SK-N-SH (cell line): ENCODE measurements at regions not wholly inside any gene's neighbourhood (a gene's known extent, or its start where the extent isn't known, plus 50 kb on each side); places are given as distances from the start of the nearest gene placed in this dataset.

Source experiments
- EZH2phosphoT487 ChIP-seq: fragments of 200-600 bp; sonication (generic); IDR thresholded peaks from 2 replicates; pipeline ENCODE4 v1.6.1; 2017; ENCODE audit warnings: low read depth, mixed run types, mild to moderate bottlenecking, antibody characterized with exemption, moderate library complexity, borderline replicate concordance
- MEF2A ChIP-seq: IDR thresholded peaks from 2 replicates; pipeline ENCODE4 v1.4.0; 2012; ENCODE audit warnings: low read depth, borderline replicate concordance
- NFIC ChIP-seq: IDR thresholded peaks from 2 replicates; pipeline ENCODE4 v1.4.0; 2012; ENCODE audit warnings: borderline replicate concordance
- RAD21 ChIP-seq: IDR thresholded peaks from 2 replicates; pipeline ENCODE4 v1.6.1; 2012; ENCODE audit warnings: mild to moderate bottlenecking, low read length
- RFX5 ChIP-seq: IDR thresholded peaks from 2 replicates; pipeline ENCODE4 v1.6.1; 2012; ENCODE audit warnings: mild to moderate bottlenecking, improper control_type of control experiment, low read length
- TCF12 ChIP-seq: IDR thresholded peaks from 2 replicates; pipeline ENCODE4 v1.4.0; 2012
- TF ChIP-seq, protein P1 (sequence below): fragments of 200-600 bp; sonication (generic); IDR thresholded peaks from 2 replicates; pipeline ENCODE4 v1.6.1; 2017; ENCODE audit warnings: antibody characterized with exemption, mild to moderate bottlenecking, moderate library complexity
- TF ChIP-seq, protein P2 (sequence below): IDR thresholded peaks from 2 replicates; pipeline ENCODE4 v1.6.1; 2012; ENCODE audit warnings: mild to moderate bottlenecking, low read depth, low read length, moderate library complexity
- TF ChIP-seq, protein P3 (sequence below): IDR thresholded peaks from 2 replicates; pipeline ENCODE4 v1.4.0; 2012; ENCODE audit warnings: low read depth, borderline replicate concordance

DNA sequence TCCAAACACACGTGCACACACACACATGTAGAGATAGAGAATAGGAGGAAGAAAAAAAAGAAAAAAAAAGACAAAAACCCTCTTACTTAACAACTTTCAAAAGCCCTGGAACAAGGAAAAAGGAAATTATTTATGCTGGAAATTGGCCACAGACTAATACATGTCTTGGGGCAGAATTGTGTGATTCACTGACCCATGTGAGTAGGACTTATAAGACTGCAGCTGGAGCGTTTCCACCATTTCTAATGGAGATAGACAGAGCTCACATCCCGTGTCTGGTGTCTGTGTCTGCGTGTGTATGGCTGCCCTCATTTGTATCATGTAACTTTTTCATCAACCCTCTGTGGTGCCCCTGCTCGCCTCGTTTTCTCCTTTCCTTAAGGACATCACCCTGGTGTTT is 99.8 kb upstream of the PDE10A start:
- TF ChIP-seq, protein P1, sequence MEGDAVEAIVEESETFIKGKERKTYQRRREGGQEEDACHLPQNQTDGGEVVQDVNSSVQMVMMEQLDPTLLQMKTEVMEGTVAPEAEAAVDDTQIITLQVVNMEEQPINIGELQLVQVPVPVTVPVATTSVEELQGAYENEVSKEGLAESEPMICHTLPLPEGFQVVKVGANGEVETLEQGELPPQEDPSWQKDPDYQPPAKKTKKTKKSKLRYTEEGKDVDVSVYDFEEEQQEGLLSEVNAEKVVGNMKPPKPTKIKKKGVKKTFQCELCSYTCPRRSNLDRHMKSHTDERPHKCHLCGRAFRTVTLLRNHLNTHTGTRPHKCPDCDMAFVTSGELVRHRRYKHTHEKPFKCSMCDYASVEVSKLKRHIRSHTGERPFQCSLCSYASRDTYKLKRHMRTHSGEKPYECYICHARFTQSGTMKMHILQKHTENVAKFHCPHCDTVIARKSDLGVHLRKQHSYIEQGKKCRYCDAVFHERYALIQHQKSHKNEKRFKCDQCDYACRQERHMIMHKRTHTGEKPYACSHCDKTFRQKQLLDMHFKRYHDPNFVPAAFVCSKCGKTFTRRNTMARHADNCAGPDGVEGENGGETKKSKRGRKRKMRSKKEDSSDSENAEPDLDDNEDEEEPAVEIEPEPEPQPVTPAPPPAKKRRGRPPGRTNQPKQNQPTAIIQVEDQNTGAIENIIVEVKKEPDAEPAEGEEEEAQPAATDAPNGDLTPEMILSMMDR: no peak
- TF ChIP-seq MEF2A: no peak
- no peak for TF ChIP-seq NFIC
- TF ChIP-seq, protein P2, sequence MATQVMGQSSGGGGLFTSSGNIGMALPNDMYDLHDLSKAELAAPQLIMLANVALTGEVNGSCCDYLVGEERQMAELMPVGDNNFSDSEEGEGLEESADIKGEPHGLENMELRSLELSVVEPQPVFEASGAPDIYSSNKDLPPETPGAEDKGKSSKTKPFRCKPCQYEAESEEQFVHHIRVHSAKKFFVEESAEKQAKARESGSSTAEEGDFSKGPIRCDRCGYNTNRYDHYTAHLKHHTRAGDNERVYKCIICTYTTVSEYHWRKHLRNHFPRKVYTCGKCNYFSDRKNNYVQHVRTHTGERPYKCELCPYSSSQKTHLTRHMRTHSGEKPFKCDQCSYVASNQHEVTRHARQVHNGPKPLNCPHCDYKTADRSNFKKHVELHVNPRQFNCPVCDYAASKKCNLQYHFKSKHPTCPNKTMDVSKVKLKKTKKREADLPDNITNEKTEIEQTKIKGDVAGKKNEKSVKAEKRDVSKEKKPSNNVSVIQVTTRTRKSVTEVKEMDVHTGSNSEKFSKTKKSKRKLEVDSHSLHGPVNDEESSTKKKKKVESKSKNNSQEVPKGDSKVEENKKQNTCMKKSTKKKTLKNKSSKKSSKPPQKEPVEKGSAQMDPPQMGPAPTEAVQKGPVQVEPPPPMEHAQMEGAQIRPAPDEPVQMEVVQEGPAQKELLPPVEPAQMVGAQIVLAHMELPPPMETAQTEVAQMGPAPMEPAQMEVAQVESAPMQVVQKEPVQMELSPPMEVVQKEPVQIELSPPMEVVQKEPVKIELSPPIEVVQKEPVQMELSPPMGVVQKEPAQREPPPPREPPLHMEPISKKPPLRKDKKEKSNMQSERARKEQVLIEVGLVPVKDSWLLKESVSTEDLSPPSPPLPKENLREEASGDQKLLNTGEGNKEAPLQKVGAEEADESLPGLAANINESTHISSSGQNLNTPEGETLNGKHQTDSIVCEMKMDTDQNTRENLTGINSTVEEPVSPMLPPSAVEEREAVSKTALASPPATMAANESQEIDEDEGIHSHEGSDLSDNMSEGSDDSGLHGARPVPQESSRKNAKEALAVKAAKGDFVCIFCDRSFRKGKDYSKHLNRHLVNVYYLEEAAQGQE: no peak
- no peak for TF ChIP-seq RAD21
- TF ChIP-seq, protein P3, sequence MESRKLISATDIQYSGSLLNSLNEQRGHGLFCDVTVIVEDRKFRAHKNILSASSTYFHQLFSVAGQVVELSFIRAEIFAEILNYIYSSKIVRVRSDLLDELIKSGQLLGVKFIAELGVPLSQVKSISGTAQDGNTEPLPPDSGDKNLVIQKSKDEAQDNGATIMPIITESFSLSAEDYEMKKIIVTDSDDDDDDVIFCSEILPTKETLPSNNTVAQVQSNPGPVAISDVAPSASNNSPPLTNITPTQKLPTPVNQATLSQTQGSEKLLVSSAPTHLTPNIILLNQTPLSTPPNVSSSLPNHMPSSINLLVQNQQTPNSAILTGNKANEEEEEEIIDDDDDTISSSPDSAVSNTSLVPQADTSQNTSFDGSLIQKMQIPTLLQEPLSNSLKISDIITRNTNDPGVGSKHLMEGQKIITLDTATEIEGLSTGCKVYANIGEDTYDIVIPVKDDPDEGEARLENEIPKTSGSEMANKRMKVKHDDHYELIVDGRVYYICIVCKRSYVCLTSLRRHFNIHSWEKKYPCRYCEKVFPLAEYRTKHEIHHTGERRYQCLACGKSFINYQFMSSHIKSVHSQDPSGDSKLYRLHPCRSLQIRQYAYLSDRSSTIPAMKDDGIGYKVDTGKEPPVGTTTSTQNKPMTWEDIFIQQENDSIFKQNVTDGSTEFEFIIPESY: no peak
- TF ChIP-seq EZH2phosphoT487: no peak
- no peak for TF ChIP-seq TCF12
- no peak for TF ChIP-seq RFX5
